ENCODE measurements at regions not wholly inside any gene's neighbourhood (a gene's known extent, or its start where the extent isn't known, plus 50 kb on each side); places are given as distances from the start of the nearest gene placed in this dataset.

DNA sequence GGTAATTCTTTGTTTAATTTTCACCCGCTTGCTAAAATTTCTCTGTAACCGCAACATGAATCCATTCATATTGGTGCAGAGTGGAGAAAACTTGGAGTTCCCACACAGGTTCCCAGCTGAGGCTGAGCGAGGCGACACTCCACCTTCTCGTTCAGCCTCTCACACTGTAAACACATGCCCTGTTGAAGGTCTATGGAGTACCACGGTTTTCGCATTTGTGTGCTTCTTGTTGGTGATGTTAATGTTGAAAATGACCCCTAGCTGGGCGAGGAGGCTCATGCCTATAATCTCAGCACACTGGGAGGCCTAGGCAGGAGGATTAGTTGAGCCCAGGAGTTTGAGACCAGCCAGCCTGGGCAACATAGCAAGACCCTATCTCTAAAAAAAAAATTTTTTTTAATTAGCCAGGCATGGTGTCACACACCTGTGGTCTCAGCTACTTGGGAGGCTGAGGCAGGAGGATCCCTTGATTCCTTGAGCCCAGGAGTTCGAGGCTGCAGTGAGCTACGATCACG, 67.2 kb downstream of the ARHGEF18 start:
- peaks cover 22% of the 10 kb centered on the region for H4K20me1 ChIP-seq (ENCODE audit: insufficient read depth, low read length, poor library complexity, severe bottlenecking)
- H3K36me3 ChIP-seq (ENCODE audit: insufficient read depth, low read length), result peaks cover 25% of the 10 kb centered on the region; the same call in 1 of the 2 replicates
- TF ChIP-seq EZH2phosphoT487 (IDR thresholded peaks at IDR 0.05; ENCODE audit: borderline replicate concordance), result no peak
- TF ChIP-seq, protein P1, sequence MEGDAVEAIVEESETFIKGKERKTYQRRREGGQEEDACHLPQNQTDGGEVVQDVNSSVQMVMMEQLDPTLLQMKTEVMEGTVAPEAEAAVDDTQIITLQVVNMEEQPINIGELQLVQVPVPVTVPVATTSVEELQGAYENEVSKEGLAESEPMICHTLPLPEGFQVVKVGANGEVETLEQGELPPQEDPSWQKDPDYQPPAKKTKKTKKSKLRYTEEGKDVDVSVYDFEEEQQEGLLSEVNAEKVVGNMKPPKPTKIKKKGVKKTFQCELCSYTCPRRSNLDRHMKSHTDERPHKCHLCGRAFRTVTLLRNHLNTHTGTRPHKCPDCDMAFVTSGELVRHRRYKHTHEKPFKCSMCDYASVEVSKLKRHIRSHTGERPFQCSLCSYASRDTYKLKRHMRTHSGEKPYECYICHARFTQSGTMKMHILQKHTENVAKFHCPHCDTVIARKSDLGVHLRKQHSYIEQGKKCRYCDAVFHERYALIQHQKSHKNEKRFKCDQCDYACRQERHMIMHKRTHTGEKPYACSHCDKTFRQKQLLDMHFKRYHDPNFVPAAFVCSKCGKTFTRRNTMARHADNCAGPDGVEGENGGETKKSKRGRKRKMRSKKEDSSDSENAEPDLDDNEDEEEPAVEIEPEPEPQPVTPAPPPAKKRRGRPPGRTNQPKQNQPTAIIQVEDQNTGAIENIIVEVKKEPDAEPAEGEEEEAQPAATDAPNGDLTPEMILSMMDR (conservative IDR thresholded peaks at IDR 0.05; ENCODE audit: low read length), result no peak
- H3K4me2 ChIP-seq (ENCODE audit: low read depth, low read length, poor library complexity, severe bottlenecking), result no peak overlapping the region
- H3K4me1 ChIP-seq (ENCODE audit: insufficient read depth, low read length, poor library complexity, severe bottlenecking), result no peaks in the 10 kb centered on the region
- H3K27me3 ChIP-seq (ENCODE audit: insufficient read depth, low read length, poor library complexity, severe bottlenecking), result no peaks in the 10 kb centered on the region
- no peak overlapping the region for H3K4me3 ChIP-seq (ENCODE audit: low read length, poor library complexity, severe bottlenecking)
- H3K9ac ChIP-seq (ENCODE audit: low read depth, low read length, poor library complexity, severe bottlenecking), result no peak overlapping the region
- H3K9me2 ChIP-seq (replicated peaks; ENCODE audit: low read depth, low read length), result no peaks in the 10 kb centered on the region
- no peaks in the 10 kb centered on the region for H3K9me3 ChIP-seq (ENCODE audit: insufficient read depth, low read depth, low read length)
- H2AFZ ChIP-seq (ENCODE audit: low read length), result no peak overlapping the region
- peaks cover 58% of the 10 kb centered on the region for H3K79me2 ChIP-seq (ENCODE audit: insufficient read depth, low read length)
- H3F3A ChIP-seq (ENCODE audit: low read depth), result no peaks in the 10 kb centered on the region

DNA sequence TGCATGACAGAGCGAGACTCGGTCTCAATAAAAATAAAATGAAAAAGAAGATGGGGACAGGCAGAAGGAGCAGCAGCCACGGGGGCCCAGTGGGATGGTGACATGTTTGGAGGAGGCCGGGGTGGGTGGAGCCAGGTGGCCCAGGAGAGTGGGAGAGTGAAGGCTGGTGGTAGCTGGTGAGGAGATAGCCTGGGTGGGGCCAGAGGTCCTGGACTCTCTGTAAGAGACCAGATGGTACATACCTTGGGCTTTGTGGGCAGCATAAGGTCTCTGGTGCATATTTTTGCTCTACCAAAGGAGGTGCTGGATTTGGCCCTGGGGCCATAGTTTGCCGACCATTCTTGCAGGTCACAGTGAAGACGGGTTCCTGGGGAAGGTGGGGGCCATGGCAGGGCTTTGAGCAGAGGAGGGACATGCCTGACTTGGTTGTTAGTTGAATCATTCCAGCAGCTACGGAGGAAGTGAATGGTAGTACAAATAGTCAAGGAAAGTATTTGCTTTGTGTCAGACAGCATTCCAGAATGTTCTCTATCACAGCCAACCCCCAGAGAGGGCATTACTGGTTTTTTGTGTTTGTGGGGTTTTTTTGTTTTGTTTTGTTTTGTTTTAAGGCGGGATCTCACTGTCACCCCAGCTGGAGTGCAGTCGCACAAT, 69.1 kb downstream of the ARHGEF18 start:
- H3K27me3 ChIP-seq (ENCODE audit: insufficient read depth, low read length, poor library complexity, severe bottlenecking), result no peaks in the 10 kb centered on the region
- H3K9me2 ChIP-seq (replicated peaks; ENCODE audit: low read depth, low read length), result no peaks in the 10 kb centered on the region
- peaks cover 16% of the 10 kb centered on the region for H4K20me1 ChIP-seq (ENCODE audit: insufficient read depth, low read length, poor library complexity, severe bottlenecking)
- H3K36me3 ChIP-seq (ENCODE audit: insufficient read depth, low read length), result peaks cover 34% of the 10 kb centered on the region; the same call in 1 of the 2 replicates
- no peak for TF ChIP-seq EZH2phosphoT487 (IDR thresholded peaks at IDR 0.05; ENCODE audit: borderline replicate concordance)
- TF ChIP-seq, protein P1 (conservative IDR thresholded peaks at IDR 0.05; ENCODE audit: low read length), result no peak
- no peak overlapping the region for H3K4me2 ChIP-seq (ENCODE audit: low read depth, low read length, poor library complexity, severe bottlenecking)
- H3K79me2 ChIP-seq (ENCODE audit: insufficient read depth, low read length), result peaks cover 53% of the 10 kb centered on the region
- H3F3A ChIP-seq (ENCODE audit: low read depth), result no peaks in the 10 kb centered on the region
- H2AFZ ChIP-seq (ENCODE audit: low read length), result no peak overlapping the region
- no peak overlapping the region for H3K9ac ChIP-seq (ENCODE audit: low read depth, low read length, poor library complexity, severe bottlenecking)
- H3K4me3 ChIP-seq (ENCODE audit: low read length, poor library complexity, severe bottlenecking), result no peak overlapping the region
- no peaks in the 10 kb centered on the region for H3K9me3 ChIP-seq (ENCODE audit: insufficient read depth, low read depth, low read length)
- no peaks in the 10 kb centered on the region for H3K4me1 ChIP-seq (ENCODE audit: insufficient read depth, low read length, poor library complexity, severe bottlenecking)

DNA sequence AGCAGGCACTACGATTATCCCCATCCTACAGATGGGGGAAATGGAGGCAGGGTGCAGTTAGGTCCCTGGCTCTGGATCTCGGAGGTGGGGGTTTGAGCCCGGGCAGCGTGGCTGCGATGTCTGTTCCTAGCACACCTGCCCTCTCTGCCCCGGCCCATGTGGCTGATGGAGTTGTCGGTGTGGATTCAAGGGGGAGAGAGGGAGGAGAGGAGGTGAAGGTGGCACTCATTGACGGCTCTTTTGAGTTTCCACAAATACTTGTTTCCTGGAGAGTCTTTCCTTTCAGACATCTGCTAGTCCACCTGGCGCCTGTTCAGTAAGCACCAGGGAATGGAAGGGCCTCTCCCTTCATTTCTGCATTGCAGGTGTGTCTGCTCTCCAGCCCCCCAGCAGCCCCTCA, 69.9 kb downstream of the ARHGEF18 start:
- H3K36me3 ChIP-seq (ENCODE audit: insufficient read depth, low read length), result peaks cover 39% of the 10 kb centered on the region; the same call in 1 of the 2 replicates
- no peak overlapping the region for H2AFZ ChIP-seq (ENCODE audit: low read length)
- H3K4me1 ChIP-seq (ENCODE audit: insufficient read depth, low read length, poor library complexity, severe bottlenecking), result no peaks in the 10 kb centered on the region
- H3K79me2 ChIP-seq (ENCODE audit: insufficient read depth, low read length), result peaks cover 49% of the 10 kb centered on the region
- no peak overlapping the region for H3K4me2 ChIP-seq (ENCODE audit: low read depth, low read length, poor library complexity, severe bottlenecking)
- no peak overlapping the region for H3K9ac ChIP-seq (ENCODE audit: low read depth, low read length, poor library complexity, severe bottlenecking)
- H3K9me2 ChIP-seq (replicated peaks; ENCODE audit: low read depth, low read length), result no peaks in the 10 kb centered on the region
- H3K9me3 ChIP-seq (ENCODE audit: insufficient read depth, low read depth, low read length), result no peaks in the 10 kb centered on the region
- H3K27me3 ChIP-seq (ENCODE audit: insufficient read depth, low read length, poor library complexity, severe bottlenecking), result no peaks in the 10 kb centered on the region
- H3K4me3 ChIP-seq (ENCODE audit: low read length, poor library complexity, severe bottlenecking), result no peak overlapping the region
- H3F3A ChIP-seq (ENCODE audit: low read depth), result no peaks in the 10 kb centered on the region
- TF ChIP-seq EZH2phosphoT487 (IDR thresholded peaks at IDR 0.05; ENCODE audit: borderline replicate concordance), result no peak
- TF ChIP-seq, protein P1 (conservative IDR thresholded peaks at IDR 0.05; ENCODE audit: low read length), result no peak
- H4K20me1 ChIP-seq (ENCODE audit: insufficient read depth, low read length, poor library complexity, severe bottlenecking), result peaks cover 16% of the 10 kb centered on the region
